GM18873 (cell line): ENCODE measurements at regions not wholly inside any gene's neighbourhood (a gene's known extent, or its start where the extent isn't known, plus 50 kb on each side); places are given as distances from the start of the nearest gene placed in this dataset.

Experiments used
- ATAC-seq: cut with Tn5 transposase; IDR thresholded peaks from one replicate; pipeline ENCODE4 v1.9.1; 2021; ENCODE audit warnings: mild to moderate bottlenecking, moderate library complexity, moderate number of reproducible peaks; ENCODE audit not compliant: unreplicated experiment, low FRiP score

- ATAC-seq = no peak
Observed at GRCh38 chr2:193783681-193784080, 1588.9 kb upstream of the TMEFF2 start.

GRCh38 chr2:193778293-193778692 is 1583.6 kb upstream of the TMEFF2 start:
- no peak for ATAC-seq

DNA sequence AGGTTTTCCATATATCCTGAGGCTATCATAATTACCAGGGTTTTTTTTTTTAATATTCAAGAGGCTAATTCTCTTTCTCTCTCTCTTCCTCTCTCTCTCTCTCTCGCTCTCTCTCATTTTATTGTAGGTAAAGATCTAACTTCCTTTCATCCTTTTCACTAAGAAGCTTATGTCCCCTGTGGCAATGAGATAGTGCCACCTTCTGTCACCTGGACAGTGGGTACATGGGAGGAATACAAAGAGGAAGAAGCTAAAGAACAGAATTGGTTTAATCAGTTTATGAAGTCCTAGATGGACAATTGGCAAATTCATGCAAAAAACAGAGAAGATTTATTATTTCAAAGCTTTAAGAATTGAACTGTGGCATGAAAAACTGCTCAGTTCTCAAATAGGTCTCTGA is 1582.3 kb upstream of the TMEFF2 start:
- no peak for ATAC-seq

DNA sequence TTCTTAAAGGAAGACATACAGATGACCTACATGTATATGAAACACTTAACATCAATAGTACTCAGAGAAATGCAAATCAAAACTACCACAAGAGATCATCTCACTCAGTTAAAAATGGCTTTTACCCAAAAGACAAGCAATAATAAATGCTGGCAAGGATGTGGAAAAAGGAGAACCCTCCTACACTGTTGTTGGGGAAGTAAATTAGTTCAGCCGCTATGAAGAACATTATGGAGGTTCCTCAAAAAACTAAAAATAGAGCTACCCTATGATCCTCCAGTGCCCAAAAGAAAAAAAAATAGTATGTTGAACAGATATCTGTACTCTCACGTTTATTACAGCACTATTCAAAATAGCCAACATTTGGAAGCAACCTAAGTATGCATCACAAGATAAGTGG is 1579.4 kb upstream of the TMEFF2 start:
- ATAC-seq = no peak

DNA sequence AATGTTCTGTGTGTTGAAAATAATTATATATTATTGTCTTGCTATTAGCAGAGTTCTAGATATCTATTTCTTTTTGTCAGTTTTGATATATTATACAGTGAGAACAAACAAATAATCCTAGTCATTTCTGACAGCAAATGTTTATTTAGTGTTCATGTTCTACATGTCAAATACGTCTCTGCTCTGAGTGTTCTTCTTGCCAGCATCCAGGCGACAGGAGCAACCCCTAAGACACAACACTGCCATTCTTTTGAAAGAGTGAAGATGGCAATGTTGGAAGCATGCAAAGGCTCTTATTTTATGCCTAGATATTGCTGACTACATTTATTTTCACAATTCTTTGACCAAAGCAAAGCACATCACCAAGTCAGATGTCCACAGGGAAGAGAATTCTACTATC is 1556.6 kb upstream of the TMEFF2 start:
- ATAC-seq = no peak

- no peak for ATAC-seq
Observed at GRCh38 chr2:193749485-193749884, 1554.8 kb upstream of the TMEFF2 start.

DNA sequence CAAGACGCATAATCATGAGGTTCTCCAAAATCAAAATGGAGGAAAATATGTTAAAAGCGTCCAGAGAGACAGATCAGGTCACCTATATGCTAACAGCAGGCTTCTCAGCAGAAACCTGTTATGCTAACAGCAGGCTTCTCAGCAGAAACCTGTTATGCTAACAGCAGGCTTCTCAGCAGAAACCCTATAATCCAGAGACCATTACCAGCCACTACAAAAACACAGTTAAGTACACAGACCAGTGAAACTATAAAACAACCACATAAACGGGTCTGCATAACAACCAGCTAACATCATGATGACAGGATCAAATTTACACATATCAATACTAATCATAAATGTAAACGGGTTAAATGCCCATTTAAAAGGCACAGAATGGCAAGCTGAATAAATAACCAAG is 1548.4 kb upstream of the TMEFF2 start:
- ATAC-seq = no peak

GRCh38 chr2:193738892-193739291 is 1544.2 kb upstream of the TMEFF2 start:
- no peak for ATAC-seq

DNA sequence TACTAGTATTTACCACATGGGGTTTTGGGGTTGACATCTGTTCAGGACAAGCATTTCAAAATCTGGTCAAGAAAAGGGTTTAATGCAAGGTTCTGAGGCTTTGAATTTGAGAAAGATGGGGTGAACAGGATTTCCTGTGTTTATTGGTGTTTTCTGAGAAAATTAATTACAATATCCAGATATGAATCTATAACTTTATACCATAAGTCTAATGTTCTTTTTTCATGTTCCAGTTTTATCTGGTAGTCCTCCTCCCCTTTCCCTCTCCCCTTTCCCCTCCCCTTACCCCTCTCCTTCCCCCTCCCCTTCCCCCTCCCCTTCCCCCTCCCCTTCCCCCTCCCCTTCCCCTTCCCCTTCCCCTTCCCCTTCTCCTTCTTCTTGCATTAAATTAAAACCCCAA is 1518.2 kb upstream of the TMEFF2 start:
- no peak for ATAC-seq

GRCh38 chr2:193703411-193703810 is 1508.7 kb upstream of the TMEFF2 start:
- no peak for ATAC-seq

- ATAC-seq = no peak
Observed at GRCh38 chr2:193701484-193701883, 1506.8 kb upstream of the TMEFF2 start.

- ATAC-seq = no peak
Observed at GRCh38 chr2:193695367-193695766, 1500.6 kb upstream of the TMEFF2 start.

DNA sequence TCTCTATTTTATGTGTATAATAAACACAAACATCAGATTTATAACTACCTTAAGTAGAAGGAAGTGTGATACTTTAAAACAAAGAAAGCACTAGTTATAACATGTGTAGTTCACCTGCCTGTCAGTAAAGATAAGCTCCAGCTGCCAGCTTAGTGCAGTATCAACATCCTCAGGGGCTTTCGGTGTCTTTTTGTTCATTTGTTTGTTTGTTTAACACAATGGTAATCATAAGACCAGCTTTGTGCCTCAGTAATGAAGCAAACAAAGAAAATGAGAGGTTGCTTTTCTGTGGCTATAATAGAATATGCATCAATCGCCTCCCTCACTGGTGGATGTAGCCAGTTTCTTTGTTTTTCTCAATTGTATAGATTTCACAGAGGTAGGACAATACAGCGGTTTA is 1499.0 kb upstream of the TMEFF2 start:
- ATAC-seq = no peak

- ATAC-seq = no peak
Observed at GRCh38 chr2:193690572-193690971, 1495.8 kb upstream of the TMEFF2 start.

- no peak for ATAC-seq
Observed at GRCh38 chr2:193687195-193687594, 1492.5 kb upstream of the TMEFF2 start.

- ATAC-seq = no peak
Observed at GRCh38 chr2:193679847-193680246, 1485.1 kb upstream of the TMEFF2 start.

DNA sequence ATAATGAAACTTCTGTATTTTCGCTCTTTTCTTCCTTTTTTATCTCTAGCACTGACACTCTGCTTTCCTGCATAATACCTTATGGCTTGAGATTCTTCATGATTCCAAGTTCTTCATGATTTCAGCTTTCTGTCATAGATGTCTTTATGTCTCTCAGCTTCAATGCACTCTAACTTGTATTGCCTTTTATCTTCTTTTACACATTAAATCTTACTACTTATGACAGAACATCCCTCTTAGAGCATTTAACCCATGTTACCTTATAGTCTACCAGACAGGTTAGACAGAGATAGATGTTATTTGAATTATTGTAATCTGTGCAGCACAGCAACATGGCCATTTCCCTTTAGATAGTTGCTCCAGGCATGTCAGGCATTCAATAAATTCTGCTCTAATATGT is 1475.7 kb upstream of the TMEFF2 start:
- ATAC-seq = no peak

GRCh38 chr2:193668557-193669323 is 1474.0 kb upstream of the TMEFF2 start:
- no peak for ATAC-seq

- no peak for ATAC-seq
Observed at GRCh38 chr2:193627927-193628272, 1433.2 kb upstream of the TMEFF2 start.

DNA sequence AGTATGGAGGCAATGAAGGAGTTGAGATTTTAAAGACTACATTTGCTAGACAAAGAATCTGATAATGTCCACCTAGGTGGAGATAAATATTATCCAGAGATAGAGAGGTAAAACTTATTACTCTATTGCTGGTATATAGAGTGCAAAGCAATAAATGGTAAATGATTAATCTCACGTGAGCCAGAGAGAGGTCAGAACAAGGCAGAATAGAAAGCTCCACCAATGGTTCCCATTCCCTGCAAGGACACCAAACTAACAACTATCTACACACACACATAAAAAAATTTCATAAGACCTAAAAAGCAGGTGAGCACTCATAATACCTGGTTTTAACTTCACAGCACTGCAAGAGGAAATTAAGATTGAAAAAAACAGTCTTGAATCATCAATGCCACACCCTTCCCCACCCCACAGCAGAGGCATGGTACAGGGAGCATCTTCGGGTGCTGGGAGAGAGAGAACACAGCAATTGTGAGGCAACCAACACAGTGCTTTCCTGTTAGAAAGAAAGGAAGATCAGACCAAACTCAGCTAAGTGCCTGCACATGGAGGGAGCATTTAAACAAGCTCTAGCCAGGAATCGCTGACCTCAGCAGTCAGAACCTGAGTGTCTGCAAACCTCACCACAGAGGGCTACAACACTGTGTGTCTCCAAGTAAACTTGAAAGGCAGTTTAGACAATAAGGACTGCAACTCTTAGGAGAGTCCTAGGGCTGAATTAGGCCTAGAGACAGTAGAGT is 1432.6 kb upstream of the TMEFF2 start:
- ATAC-seq = no peak

DNA sequence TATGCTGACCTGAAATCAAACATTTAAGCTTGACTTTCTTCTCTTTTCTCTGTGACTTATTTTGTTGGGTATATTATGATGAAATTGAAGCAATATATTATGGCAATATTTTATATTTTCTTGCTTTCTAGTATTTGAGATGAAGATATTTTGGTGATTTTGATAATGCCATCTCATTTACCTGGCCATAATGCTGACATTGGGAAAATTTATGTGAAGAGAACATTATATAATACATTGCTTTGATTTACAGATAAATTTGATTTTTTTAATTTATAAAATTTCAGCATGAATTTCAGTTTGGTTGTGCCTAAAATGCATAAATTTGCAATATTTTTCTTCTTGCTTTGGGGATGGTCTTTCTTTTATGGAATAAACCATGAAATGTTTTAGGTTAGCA is 1413.7 kb upstream of the TMEFF2 start:
- ATAC-seq = no peak

DNA sequence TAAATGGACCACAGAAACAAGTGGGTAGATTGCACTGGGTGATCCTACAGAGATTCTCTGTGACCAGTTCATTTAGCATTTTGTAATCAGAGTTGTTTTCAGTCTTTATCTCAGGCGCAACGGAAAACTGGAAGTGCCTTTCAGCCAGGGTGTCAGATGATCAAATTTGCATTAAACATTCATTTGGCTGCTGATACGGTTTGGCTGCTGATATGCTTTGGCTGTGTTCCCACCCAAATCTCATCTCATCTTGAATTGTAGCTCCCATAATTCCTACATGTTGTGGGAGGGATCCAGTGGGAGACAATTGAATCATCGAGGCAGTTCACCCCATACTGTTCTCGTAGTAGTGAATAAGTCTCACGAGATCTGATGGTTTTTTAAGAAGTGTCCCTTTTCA is 1396.1 kb upstream of the TMEFF2 start:
- ATAC-seq = no peak
